CD14-positive monocyte (primary cell): ENCODE measurements at regions not wholly inside any gene's neighbourhood (a gene's known extent, or its start where the extent isn't known, plus 50 kb on each side); places are given as distances from the start of the nearest gene placed in this dataset.

Source experiments
- DNase-seq, 3 donors: peaks; one replicate each; pipeline ENCODE4 v3.0.0-alpha.2; 2011 to 2022
- H2AFZ ChIP-seq: 2 replicates; pipeline ENCODE4 v1.6.0; 2012; ENCODE audit warnings: mild to moderate bottlenecking, low read depth, low read length, inconsistent platforms; ENCODE audit not compliant: insufficient read depth, poor library complexity, severe bottlenecking
- H3K27ac ChIP-seq, 2 donors: 1 replicate in 1 of 2; 2 replicates in 1 of 2; pipeline ENCODE4 v1.5.1; 2012 to 2013; ENCODE audit warnings: low read length in 2 of 2, control low read depth in 1 of 2, inconsistent platforms in 1 of 2, low read depth in 1 of 2, mild to moderate bottlenecking in 1 of 2
- H3K27me3 ChIP-seq, 2 donors: one replicate each; pipeline versions ENCODE4 v1.6.0 to v1.6.1; 2011 to 2013; ENCODE audit warnings: low read length in 2 of 2; ENCODE audit not compliant: control insufficient read depth in 2 of 2, insufficient read depth in 2 of 2
- H3K36me3 ChIP-seq, 2 donors: replicated peaks in 1 of 2; 1 replicate in 1 of 2; 2 replicates in 1 of 2; pipeline versions ENCODE4 v1.5.1 to v1.6.1; 2012 to 2013; ENCODE audit warnings: low read length in 2 of 2, control low read depth in 1 of 2, inconsistent platforms in 1 of 2, mild to moderate bottlenecking in 1 of 2; ENCODE audit not compliant: insufficient read depth in 2 of 2, control insufficient read depth in 1 of 2
- H3K4me1 ChIP-seq, 2 donors: 1 replicate in 1 of 2; 2 replicates in 1 of 2; pipeline versions ENCODE4 v1.5.1 to v1.6.1; 2012 to 2013; ENCODE audit warnings: low read length in 2 of 2, control low read depth in 1 of 2, inconsistent platforms in 1 of 2, mild to moderate bottlenecking in 1 of 2, moderate library complexity in 1 of 2; ENCODE audit not compliant: insufficient read depth in 2 of 2, control insufficient read depth in 1 of 2
- H3K4me2 ChIP-seq: replicated peaks from 2 replicates; pipeline ENCODE3; 2012; ENCODE audit warnings: low read length, moderate library complexity, mild to moderate bottlenecking; ENCODE audit not compliant: poor library complexity, severe bottlenecking; ENCODE audit errors: extremely low read depth
- H3K4me3 ChIP-seq, 3 experiments: fragments of 200-600 bp in 1 of 3; sonication (generic) in 1 of 3; replicated peaks in 1 of 3; 1 replicate in 2 of 3; 2 replicates in 1 of 3; pipeline ENCODE4 v1.5.1; 2011 to 2013; ENCODE audit warnings: low read length in 3 of 3, mild to moderate bottlenecking in 3 of 3, control low read depth in 2 of 3, low read depth in 2 of 3, inconsistent platforms in 1 of 3, moderate library complexity in 1 of 3
- H3K79me2 ChIP-seq: 2 replicates; pipeline ENCODE4 v1.6.0; 2012; ENCODE audit warnings: mild to moderate bottlenecking, control low read depth, inconsistent platforms, low read length, moderate library complexity; ENCODE audit not compliant: insufficient read depth
- H3K9ac ChIP-seq: 2 replicates; pipeline ENCODE4 v1.6.0; 2017; ENCODE audit warnings: low read length, mild to moderate bottlenecking; ENCODE audit not compliant: insufficient read depth, poor library complexity, severe bottlenecking
- H3K9me3 ChIP-seq, 2 donors: replicated peaks in 1 of 2; 1 replicate in 1 of 2; 2 replicates in 1 of 2; pipeline versions ENCODE4 v1.5.1 to v1.6.1; 2012 to 2013; ENCODE audit warnings: low read length in 2 of 2, control low read depth in 1 of 2; ENCODE audit not compliant: control insufficient read depth in 1 of 2, insufficient read depth in 1 of 2
- H4K20me1 ChIP-seq: 2 replicates; pipeline ENCODE4 v1.6.0; 2012; ENCODE audit warnings: mild to moderate bottlenecking, low read length, control low read depth, moderate library complexity; ENCODE audit not compliant: insufficient read depth
- H3K27ac Mint-ChIP-seq, 7 donors: one replicate each; pipeline ENCODE4 v1.8.0; 2020; ENCODE audit warnings: mild to moderate bottlenecking in 7 of 7, mixed read lengths in 7 of 7, moderate library complexity in 6 of 7, inconsistent platforms in 2 of 7
- H3K27me3 Mint-ChIP-seq, 3 donors: one replicate each; pipeline ENCODE4 v1.8.0; 2021 to 2022; ENCODE audit warnings: low read depth in 3 of 3, mild to moderate bottlenecking in 3 of 3, mixed read lengths in 3 of 3, moderate library complexity in 3 of 3, inconsistent platforms in 1 of 3
- H3K36me3 Mint-ChIP-seq, 2 donors: one replicate each; pipeline ENCODE4 v1.8.0; 2020; ENCODE audit warnings: mixed read lengths in 2 of 2, inconsistent platforms in 1 of 2, mild to moderate bottlenecking in 1 of 2
- H3K4me1 Mint-ChIP-seq: one replicate; pipeline ENCODE4 v1.8.0; 2020; ENCODE audit warnings: mild to moderate bottlenecking, mixed read lengths
- H3K4me3 Mint-ChIP-seq, 2 donors: one replicate each; pipeline ENCODE4 v1.8.0; 2020; ENCODE audit warnings: mild to moderate bottlenecking in 2 of 2, mixed read lengths in 2 of 2, moderate library complexity in 1 of 2
- H3K9me3 Mint-ChIP-seq, 7 donors: one replicate each; pipeline ENCODE4 v1.8.0; 2020 to 2022; ENCODE audit warnings: mixed read lengths in 7 of 7, mild to moderate bottlenecking in 6 of 7, moderate library complexity in 6 of 7, inconsistent platforms in 2 of 7
- WGBS: methylation state at CpG from one replicate; pipeline ENCODE4 v1.1.5; 2013; ENCODE audit warnings: missing lambda C conversion rate; ENCODE audit not compliant: insufficient coverage; 5-methylcytosine and 5-hydroxymethylcytosine counted together
- intact Hi-C, 2 donors: fragments of 100-400 bp; cut with micrococcal nuclease; formaldehyde crosslinking; loops; one replicate each; pipeline versions ENCODE4 v1.15.0 to v1.15.1; 2023
- TF ChIP-seq, protein P1 (sequence below): fragments of 200-600 bp; IDR thresholded peaks from one replicate; pipeline ENCODE4 v1.8.0; 2022; ENCODE audit warnings: antibody characterized with exemption, mild to moderate bottlenecking

DNA sequence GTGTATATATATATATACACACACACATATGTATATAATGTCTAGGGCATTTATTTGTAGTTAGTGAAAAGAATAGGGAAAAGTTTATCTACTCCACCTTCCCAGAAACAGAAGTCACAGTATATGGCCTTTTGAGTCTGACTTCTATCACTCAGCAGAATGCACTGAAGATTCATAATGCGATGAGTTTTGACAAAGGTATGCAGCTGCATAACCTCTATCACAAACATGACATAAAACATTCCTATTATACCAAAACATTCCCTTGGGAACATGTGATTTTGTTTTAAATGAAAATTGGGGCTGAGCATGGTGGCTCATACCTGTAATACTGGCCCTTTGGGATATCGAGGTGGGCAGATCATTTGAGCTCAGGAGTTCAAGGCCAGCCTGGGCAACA, 137.3 kb upstream of the EEPD1 start:
- Mint-ChIP-seq H3K27ac (no peak overlapping the region), H3K9me3 (peaks cover 0 to 9% (median 4%) of the 10 kb centered on the region in 7 donors), H3K4me1 (no peaks in the 10 kb centered on the region), H3K4me3 (no peak overlapping the region), H3K36me3 (no peaks in the 10 kb centered on the region), H3K27me3 (peaks cover 2% of the 10 kb centered on the region in 3 donors)
- DNase-seq: no peak
- TF ChIP-seq, protein P1, sequence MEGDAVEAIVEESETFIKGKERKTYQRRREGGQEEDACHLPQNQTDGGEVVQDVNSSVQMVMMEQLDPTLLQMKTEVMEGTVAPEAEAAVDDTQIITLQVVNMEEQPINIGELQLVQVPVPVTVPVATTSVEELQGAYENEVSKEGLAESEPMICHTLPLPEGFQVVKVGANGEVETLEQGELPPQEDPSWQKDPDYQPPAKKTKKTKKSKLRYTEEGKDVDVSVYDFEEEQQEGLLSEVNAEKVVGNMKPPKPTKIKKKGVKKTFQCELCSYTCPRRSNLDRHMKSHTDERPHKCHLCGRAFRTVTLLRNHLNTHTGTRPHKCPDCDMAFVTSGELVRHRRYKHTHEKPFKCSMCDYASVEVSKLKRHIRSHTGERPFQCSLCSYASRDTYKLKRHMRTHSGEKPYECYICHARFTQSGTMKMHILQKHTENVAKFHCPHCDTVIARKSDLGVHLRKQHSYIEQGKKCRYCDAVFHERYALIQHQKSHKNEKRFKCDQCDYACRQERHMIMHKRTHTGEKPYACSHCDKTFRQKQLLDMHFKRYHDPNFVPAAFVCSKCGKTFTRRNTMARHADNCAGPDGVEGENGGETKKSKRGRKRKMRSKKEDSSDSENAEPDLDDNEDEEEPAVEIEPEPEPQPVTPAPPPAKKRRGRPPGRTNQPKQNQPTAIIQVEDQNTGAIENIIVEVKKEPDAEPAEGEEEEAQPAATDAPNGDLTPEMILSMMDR: no peak
- no peaks in the 10 kb centered on the region for H4K20me1 ChIP-seq
- no peak overlapping the region for H2AFZ ChIP-seq
- intact Hi-C loops: no loop called here
- no peaks in the 10 kb centered on the region for H3K27me3 ChIP-seq
- no peak overlapping the region for H3K27ac ChIP-seq
- H3K79me2 ChIP-seq: no peaks in the 10 kb centered on the region
- no peak overlapping the region for H3K4me3 ChIP-seq
- H3K9ac ChIP-seq: no peak overlapping the region
- no peaks in the 10 kb centered on the region for H3K36me3 ChIP-seq
- H3K9me3 ChIP-seq: peaks cover 0 to 9% of the 10 kb centered on the region in 2 donors
- no peak overlapping the region for H3K4me2 ChIP-seq
- WGBS: no CpG with 5 or more reads among the region's 2 CpGs
- H3K4me1 ChIP-seq: no peaks in the 10 kb centered on the region

DNA sequence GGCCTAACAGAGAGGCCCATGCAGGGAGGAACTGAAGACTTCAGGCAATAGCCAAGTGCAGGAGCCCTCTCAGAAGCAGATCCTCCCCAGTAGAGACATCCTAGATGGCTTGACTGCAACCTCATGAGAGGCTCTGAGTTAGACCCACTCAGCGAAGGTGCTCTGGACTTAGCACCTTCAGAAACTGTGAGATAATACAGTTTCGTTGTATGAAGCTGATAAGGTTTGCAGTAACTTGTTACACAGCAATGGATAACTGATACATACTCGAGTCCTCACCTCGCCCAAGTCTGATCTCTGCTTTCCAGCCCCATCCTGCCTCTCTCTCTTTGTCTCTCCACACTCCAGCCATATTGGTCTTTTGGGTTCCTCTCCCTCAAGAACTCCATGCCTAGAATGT, 136.4 kb upstream of the EEPD1 start:
- H3K4me3 Mint-ChIP-seq: no peak overlapping the region

More for the DNA sequence above, 136.4 kb upstream of the EEPD1 start:
- Histone ChIP-seq H3K9ac (no peak overlapping the region), H3K4me2 (no peak overlapping the region), H3K9me3 (peaks cover 0 to 9% of the 10 kb centered on the region in 2 donors), H3K27me3 (no peaks in the 10 kb centered on the region), H3K4me1 (no peaks in the 10 kb centered on the region), H3K36me3 (no peaks in the 10 kb centered on the region), H3K27ac (no peak overlapping the region), H3K79me2 (no peaks in the 10 kb centered on the region), H4K20me1 (no peaks in the 10 kb centered on the region), H2AFZ (no peak overlapping the region), H3K4me3 (no peak overlapping the region)
- Mint-ChIP-seq H3K4me1 (no peaks in the 10 kb centered on the region), H3K36me3 (no peaks in the 10 kb centered on the region), H3K9me3 (peaks cover 0 to 9% (median 4%) of the 10 kb centered on the region in 7 donors), H3K27ac (no peak overlapping the region), H3K27me3 (peaks cover 2% of the 10 kb centered on the region in 3 donors)
- DNase-seq: no peak
- TF ChIP-seq, protein P1: no peak
- intact Hi-C loops: no loop called here
- WGBS: 100% methylated on average over 2 of the region's 4 CpGs
